ENCODE measurements at regions not wholly inside any gene's neighbourhood (a gene's known extent, or its start where the extent isn't known, plus 50 kb on each side); places are given as distances from the start of the nearest gene placed in this dataset.

- no peaks in the 10 kb centered on the region for H3K36me3 ChIP-seq (replicated peaks; ENCODE audit: low read depth, low read length)
These were observed 205.0 kb upstream of the EPHA7 start for GRCh38 chr6:93624408-93624807.

GRCh38 chr6:93621442-93621841, 202.1 kb upstream of the EPHA7 start:
- Histone ChIP-seq H3K9ac (ENCODE audit: low read length) (no peak overlapping the region), H4K20me1 (ENCODE audit: insufficient read depth, low read length) (no peaks in the 10 kb centered on the region), H3K79me2 (ENCODE audit: low read length) (no peaks in the 10 kb centered on the region), H2AFZ (ENCODE audit: low read depth, low read length) (no peak overlapping the region), H3K4me2 (ENCODE audit: low read length) (no peak overlapping the region), H3K27ac (ENCODE audit: low read length) (no peak overlapping the region), H3K36me3 (replicated peaks; ENCODE audit: low read depth, low read length) (no peaks in the 10 kb centered on the region), H3K4me3 (ENCODE audit: low read length) (no peak overlapping the region), H3K27me3 (ENCODE audit: low read depth, low read length) (no peaks in the 10 kb centered on the region), H3K9me3 (ENCODE audit: insufficient read depth, low read length) (no peaks in the 10 kb centered on the region), H3K4me1 (ENCODE audit: low read length) (no peaks in the 10 kb centered on the region)
- no peak for TF ChIP-seq EZH2phosphoT487 (IDR thresholded peaks at IDR 0.05; ENCODE audit: low read depth)
- no peak for TF ChIP-seq CTCF (IDR thresholded peaks at IDR 0.05; ENCODE audit: low read depth, low read length)

More at GRCh38 chr6:93624408-93624807, 205.0 kb upstream of the EPHA7 start:
- no peak overlapping the region for H3K4me2 ChIP-seq (ENCODE audit: low read length)
- no peak overlapping the region for H3K27ac ChIP-seq (ENCODE audit: low read length)
- H3K79me2 ChIP-seq (ENCODE audit: low read length): no peaks in the 10 kb centered on the region
- H3K9me3 ChIP-seq (ENCODE audit: insufficient read depth, low read length): no peaks in the 10 kb centered on the region
- H2AFZ ChIP-seq (ENCODE audit: low read depth, low read length): no peak overlapping the region
- no peak overlapping the region for H3K4me3 ChIP-seq (ENCODE audit: low read length)
- TF ChIP-seq EZH2phosphoT487 (IDR thresholded peaks at IDR 0.05; ENCODE audit: low read depth) (no peak), CTCF (IDR thresholded peaks at IDR 0.05; ENCODE audit: low read depth, low read length) (no peak)
- H3K4me1 ChIP-seq (ENCODE audit: low read length): no peaks in the 10 kb centered on the region
- no peaks in the 10 kb centered on the region for H4K20me1 ChIP-seq (ENCODE audit: insufficient read depth, low read length)
- no peak overlapping the region for H3K9ac ChIP-seq (ENCODE audit: low read length)
- H3K27me3 ChIP-seq (ENCODE audit: low read depth, low read length): no peaks in the 10 kb centered on the region

GRCh38 chr6:93604951-93605350, 185.6 kb upstream of the EPHA7 start:
- H2AFZ ChIP-seq (ENCODE audit: low read depth, low read length): no peak overlapping the region
- no peaks in the 10 kb centered on the region for H3K79me2 ChIP-seq (ENCODE audit: low read length)
- no peaks in the 10 kb centered on the region for H3K9me3 ChIP-seq (ENCODE audit: insufficient read depth, low read length)
- TF ChIP-seq EZH2phosphoT487 (IDR thresholded peaks at IDR 0.05; ENCODE audit: low read depth) (no peak), CTCF (IDR thresholded peaks at IDR 0.05; ENCODE audit: low read depth, low read length) (no peak)
- H3K27ac ChIP-seq (ENCODE audit: low read length): no peak overlapping the region
- H3K36me3 ChIP-seq (replicated peaks; ENCODE audit: low read depth, low read length): no peaks in the 10 kb centered on the region
- H3K27me3 ChIP-seq (ENCODE audit: low read depth, low read length): no peaks in the 10 kb centered on the region
- H3K4me1 ChIP-seq (ENCODE audit: low read length): no peaks in the 10 kb centered on the region
- H3K9ac ChIP-seq (ENCODE audit: low read length): no peak overlapping the region
- H3K4me3 ChIP-seq (ENCODE audit: low read length): no peak overlapping the region
- no peak overlapping the region for H3K4me2 ChIP-seq (ENCODE audit: low read length)
- no peaks in the 10 kb centered on the region for H4K20me1 ChIP-seq (ENCODE audit: insufficient read depth, low read length)

- H3K27ac ChIP-seq (ENCODE audit: low read length): no peak overlapping the region
- H3K79me2 ChIP-seq (ENCODE audit: low read length): no peaks in the 10 kb centered on the region
- H3K36me3 ChIP-seq (replicated peaks; ENCODE audit: low read depth, low read length): no peaks in the 10 kb centered on the region
- no peaks in the 10 kb centered on the region for H3K9me3 ChIP-seq (ENCODE audit: insufficient read depth, low read length)
- H3K9ac ChIP-seq (ENCODE audit: low read length): no peak overlapping the region
- no peaks in the 10 kb centered on the region for H3K4me1 ChIP-seq (ENCODE audit: low read length)
- no peak overlapping the region for H3K4me3 ChIP-seq (ENCODE audit: low read length)
- H3K4me2 ChIP-seq (ENCODE audit: low read length): no peak overlapping the region
- H2AFZ ChIP-seq (ENCODE audit: low read depth, low read length): no peak overlapping the region
- TF ChIP-seq CTCF (IDR thresholded peaks at IDR 0.05; ENCODE audit: low read depth, low read length): no peak
- TF ChIP-seq EZH2phosphoT487 (IDR thresholded peaks at IDR 0.05; ENCODE audit: low read depth): no peak
- no peaks in the 10 kb centered on the region for H4K20me1 ChIP-seq (ENCODE audit: insufficient read depth, low read length)
- H3K27me3 ChIP-seq (ENCODE audit: low read depth, low read length): no peaks in the 10 kb centered on the region
These were observed 173.1 kb upstream of the EPHA7 start for GRCh38 chr6:93592417-93592816.

All from OCI-LY3 (cell line).